ENCODE measurements at regions not wholly inside any gene's neighbourhood (a gene's known extent, or its start where the extent isn't known, plus 50 kb on each side); places are given as distances from the start of the nearest gene placed in this dataset.

- TF ChIP-seq CTCF (IDR thresholded peaks at IDR 0.05) (no peak), POLR2A (IDR thresholded peaks at IDR 0.05) (no peak)
These were observed 688.6 kb upstream of the ZNF385D start for GRCh38 chr3:22439626-22440025.
